PC-3 (cell line): ENCODE measurements at regions not wholly inside any gene's neighbourhood (a gene's known extent, or its start where the extent isn't known, plus 50 kb on each side); places are given as distances from the start of the nearest gene placed in this dataset.

ENCODE experiments used
- ATAC-seq: fragments of 200-7000 bp; cut with Tn5 transposase; 2 replicates; pipeline ENCODE4 v1.9.1; 2020; ENCODE audit warnings: mild to moderate bottlenecking, moderate library complexity
- BruUV-seq: library from RNA; stranded (reverse); fragments of 400-500 nt; replicated peaks from 2 replicates; lab custom pipeline; 2021; lab: Mats Ljungman, UMichigan
- CTCF ChIA-PET: fragments of 300-600 bp; sonication (Branson Sonifier 250); formaldehyde crosslinking; loops from one replicate; lab custom pipeline; 2022; ENCODE audit warnings: antibody characterized with exemption; lab: Charles Lee
- POLR2A ChIA-PET: fragments of 300-600 bp; sonication (Branson Sonifier 250); formaldehyde crosslinking; loops from one replicate; lab custom pipeline; 2022; ENCODE audit warnings: antibody characterized with exemption; ENCODE audit not compliant: unreplicated experiment; lab: Charles Lee
- DNase-seq: peaks from one replicate; pipeline ENCODE4 v3.0.0-alpha.2; 2015
- H2AFZ ChIP-seq: fragments of 300-600 bp; sonication (generic); 2 replicates; pipeline ENCODE4 v1.6.0; 2016; ENCODE audit warnings: antibody characterized with exemption, low read length
- H3F3A ChIP-seq: fragments of 300-600 bp; sonication (generic); one replicate; pipeline ENCODE4 v1.6.0; 2017; ENCODE audit warnings: antibody characterized with exemption, low read length, control low read depth, mild to moderate bottlenecking; ENCODE audit not compliant: unreplicated experiment
- H3K27ac ChIP-seq: fragments of 300-600 bp; sonication (generic); 2 replicates; pipeline ENCODE4 v1.5.1; 2016; ENCODE audit warnings: mild to moderate bottlenecking, low read length
- H3K27me3 ChIP-seq: fragments of 300-600 bp; sonication (generic); 2 replicates; pipeline ENCODE4 v1.6.1; 2016; ENCODE audit warnings: low read length, mixed read lengths
- H3K36me3 ChIP-seq: fragments of 300-600 bp; sonication (generic); 2 replicates; pipeline ENCODE4 v1.6.1; 2016; ENCODE audit warnings: low read depth, mixed run types, low read length, mixed read lengths
- H3K4me1 ChIP-seq: fragments of 300-600 bp; sonication (generic); 2 replicates; pipeline ENCODE4 v1.5.1; 2016; ENCODE audit warnings: low read length; ENCODE audit not compliant: insufficient read depth
- H3K4me2 ChIP-seq: fragments of 300-600 bp; sonication (generic); 2 replicates; pipeline ENCODE4 v1.6.0; 2016; ENCODE audit warnings: low read length
- H3K4me3 ChIP-seq: fragments of 300-600 bp; sonication (generic); 2 replicates; pipeline ENCODE4 v1.5.1; 2016; ENCODE audit warnings: mild to moderate bottlenecking, low read length, mixed read lengths
- H3K79me2 ChIP-seq: fragments of 300-600 bp; sonication (generic); 2 replicates; pipeline ENCODE4 v1.6.1; 2017; ENCODE audit warnings: low read length, mixed read lengths
- H3K9ac ChIP-seq: fragments of 300-600 bp; sonication (generic); 2 replicates; pipeline ENCODE4 v1.6.0; 2016; ENCODE audit warnings: mild to moderate bottlenecking, low read length
- H3K9me2 ChIP-seq: fragments of 300-600 bp; sonication (generic); replicated peaks from 2 replicates; pipeline ENCODE4 v1.6.1; 2016; ENCODE audit warnings: mixed run types, low read length, mixed read lengths
- H3K9me3 ChIP-seq: fragments of 300-600 bp; sonication (generic); 2 replicates; pipeline ENCODE4 v1.6.1; 2016; ENCODE audit warnings: low read length, mixed read lengths
- H4K20me1 ChIP-seq: fragments of 300-600 bp; sonication (generic); 2 replicates; pipeline ENCODE4 v1.6.1; 2016; ENCODE audit warnings: low read length, mixed read lengths
- EZH2 ChIP-seq: fragments of 300-600 bp; sonication (generic); IDR thresholded peaks from one replicate; pipeline ENCODE4 v1.6.1; 2017; ENCODE audit warnings: antibody characterized with exemption, mild to moderate bottlenecking, low read length; ENCODE audit not compliant: unreplicated experiment
- EZH2phosphoT487 ChIP-seq: fragments of 300-600 bp; sonication (generic); IDR thresholded peaks from 2 replicates; pipeline ENCODE4 v1.6.1; 2018; ENCODE audit warnings: mild to moderate bottlenecking, antibody characterized with exemption, low read length, borderline replicate concordance
- intact Hi-C: fragments of 100-400 bp; cut with micrococcal nuclease; formaldehyde crosslinking; loops from 2 replicates; pipeline ENCODE4 v1.9.0; 2023
- TF ChIP-seq, protein P1 (sequence below): fragments of 300-600 bp; sonication (generic); conservative IDR thresholded peaks from 2 replicates; pipeline ENCODE4 v1.5.1; 2017; ENCODE audit warnings: antibody characterized with exemption, low read depth, mild to moderate bottlenecking, low read length

DNA sequence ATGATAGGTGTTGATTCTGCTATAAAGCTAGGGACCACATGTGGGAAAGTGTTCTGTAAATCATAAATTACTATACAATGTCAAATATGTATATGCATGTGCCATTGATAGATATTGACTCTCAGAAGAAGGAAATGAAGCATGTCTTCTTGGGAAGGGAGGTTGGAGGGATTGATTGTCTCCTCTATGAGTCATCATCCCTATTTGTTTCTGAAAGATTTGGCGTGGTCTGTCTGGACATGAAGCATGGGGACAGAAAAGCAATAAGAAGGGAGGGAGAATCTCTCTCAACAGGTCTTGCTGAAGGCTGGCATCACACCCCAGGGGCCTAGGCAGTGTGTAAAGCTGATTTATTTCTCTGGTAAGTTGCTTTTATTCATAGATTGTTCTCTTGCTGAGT is 98.0 kb upstream of the KCNJ6 start:
- Histone ChIP-seq H3K9ac (no peak overlapping the region), H3K4me3 (no peak overlapping the region), H3K4me1 (no peaks in the 10 kb centered on the region), H3K27me3 (peaks cover 24% of the 10 kb centered on the region; the same call in 1 of the 2 replicates), H3F3A (no peaks in the 10 kb centered on the region), H3K9me3 (no peaks in the 10 kb centered on the region), H3K27ac (no peak overlapping the region), H3K79me2 (no peaks in the 10 kb centered on the region), H3K4me2 (no peak overlapping the region), H2AFZ (no peak overlapping the region), H4K20me1 (no peaks in the 10 kb centered on the region), H3K9me2 (no peaks in the 10 kb centered on the region), H3K36me3 (no peaks in the 10 kb centered on the region)
- no peak for ATAC-seq
- ChIA-PET CTCF (no interaction called here), POLR2A (no interaction called here)
- intact Hi-C loops: no loop called here
- no TSS peak for BruUV-seq
- DNase-seq: no peak
- TF ChIP-seq, protein P1, sequence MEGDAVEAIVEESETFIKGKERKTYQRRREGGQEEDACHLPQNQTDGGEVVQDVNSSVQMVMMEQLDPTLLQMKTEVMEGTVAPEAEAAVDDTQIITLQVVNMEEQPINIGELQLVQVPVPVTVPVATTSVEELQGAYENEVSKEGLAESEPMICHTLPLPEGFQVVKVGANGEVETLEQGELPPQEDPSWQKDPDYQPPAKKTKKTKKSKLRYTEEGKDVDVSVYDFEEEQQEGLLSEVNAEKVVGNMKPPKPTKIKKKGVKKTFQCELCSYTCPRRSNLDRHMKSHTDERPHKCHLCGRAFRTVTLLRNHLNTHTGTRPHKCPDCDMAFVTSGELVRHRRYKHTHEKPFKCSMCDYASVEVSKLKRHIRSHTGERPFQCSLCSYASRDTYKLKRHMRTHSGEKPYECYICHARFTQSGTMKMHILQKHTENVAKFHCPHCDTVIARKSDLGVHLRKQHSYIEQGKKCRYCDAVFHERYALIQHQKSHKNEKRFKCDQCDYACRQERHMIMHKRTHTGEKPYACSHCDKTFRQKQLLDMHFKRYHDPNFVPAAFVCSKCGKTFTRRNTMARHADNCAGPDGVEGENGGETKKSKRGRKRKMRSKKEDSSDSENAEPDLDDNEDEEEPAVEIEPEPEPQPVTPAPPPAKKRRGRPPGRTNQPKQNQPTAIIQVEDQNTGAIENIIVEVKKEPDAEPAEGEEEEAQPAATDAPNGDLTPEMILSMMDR: no peak
- TF ChIP-seq EZH2phosphoT487 (no peak), EZH2 (no peak)

DNA sequence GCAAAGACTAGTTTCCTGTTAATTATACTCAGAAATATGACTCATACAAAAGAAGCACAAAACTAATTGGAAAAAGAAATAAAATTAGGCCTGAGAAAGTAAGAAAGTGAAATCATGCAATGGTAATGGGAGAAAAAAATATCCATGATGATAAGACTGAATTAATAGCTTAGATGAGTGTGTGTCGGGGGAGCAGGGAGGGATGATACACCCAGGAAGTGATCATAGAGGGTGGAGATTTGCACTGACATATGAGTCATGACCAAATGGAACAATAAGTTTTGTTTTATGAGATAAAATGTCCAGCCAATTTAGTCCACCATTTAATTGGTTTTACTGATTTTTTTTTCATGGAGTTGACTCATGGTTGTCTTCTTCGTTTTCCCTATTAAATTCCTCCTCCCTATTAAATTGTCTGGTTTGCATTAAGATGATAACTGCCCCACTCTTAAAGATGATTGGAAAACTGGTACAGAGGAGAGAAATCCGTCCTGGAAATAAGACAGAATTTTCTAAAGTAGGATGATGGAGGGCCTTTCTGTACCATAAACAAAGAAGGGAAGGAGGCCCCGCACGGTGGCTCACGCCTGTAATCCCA is 111.7 kb upstream of the KCNJ6 start:
- H3K27ac ChIP-seq: peak overlapping the region; percentile 58
- H3K27me3 ChIP-seq: peaks cover 7% of the 10 kb centered on the region; the same call in 1 of the 2 replicates
- POLR2A ChIA-PET: no interaction called here
- intact Hi-C loops: no loop called here
- H3K4me3 ChIP-seq: no peak overlapping the region
- ATAC-seq (peak; percentile 43; the same call in 1 of the 2 replicates), DNase-seq (peak; percentile 76)
- H2AFZ ChIP-seq: no peak overlapping the region
- no peaks in the 10 kb centered on the region for H3K9me3 ChIP-seq
- H3K4me1 ChIP-seq: peaks cover 4% of the 10 kb centered on the region; the same call in 1 of the 2 replicates
- H3F3A ChIP-seq: no peaks in the 10 kb centered on the region
- H3K36me3 ChIP-seq: no peaks in the 10 kb centered on the region
- no peak overlapping the region for H3K9ac ChIP-seq
- BruUV-seq: no TSS peak
- TF ChIP-seq EZH2phosphoT487 (no peak), EZH2 (no peak)
- TF ChIP-seq, protein P1: no peak
- no peaks in the 10 kb centered on the region for H3K9me2 ChIP-seq
- no peaks in the 10 kb centered on the region for H3K79me2 ChIP-seq
- CTCF ChIA-PET: no interaction called here
- H3K4me2 ChIP-seq: peak overlapping the region; percentile 34; the same call in 1 of the 2 replicates
- no peaks in the 10 kb centered on the region for H4K20me1 ChIP-seq

DNA sequence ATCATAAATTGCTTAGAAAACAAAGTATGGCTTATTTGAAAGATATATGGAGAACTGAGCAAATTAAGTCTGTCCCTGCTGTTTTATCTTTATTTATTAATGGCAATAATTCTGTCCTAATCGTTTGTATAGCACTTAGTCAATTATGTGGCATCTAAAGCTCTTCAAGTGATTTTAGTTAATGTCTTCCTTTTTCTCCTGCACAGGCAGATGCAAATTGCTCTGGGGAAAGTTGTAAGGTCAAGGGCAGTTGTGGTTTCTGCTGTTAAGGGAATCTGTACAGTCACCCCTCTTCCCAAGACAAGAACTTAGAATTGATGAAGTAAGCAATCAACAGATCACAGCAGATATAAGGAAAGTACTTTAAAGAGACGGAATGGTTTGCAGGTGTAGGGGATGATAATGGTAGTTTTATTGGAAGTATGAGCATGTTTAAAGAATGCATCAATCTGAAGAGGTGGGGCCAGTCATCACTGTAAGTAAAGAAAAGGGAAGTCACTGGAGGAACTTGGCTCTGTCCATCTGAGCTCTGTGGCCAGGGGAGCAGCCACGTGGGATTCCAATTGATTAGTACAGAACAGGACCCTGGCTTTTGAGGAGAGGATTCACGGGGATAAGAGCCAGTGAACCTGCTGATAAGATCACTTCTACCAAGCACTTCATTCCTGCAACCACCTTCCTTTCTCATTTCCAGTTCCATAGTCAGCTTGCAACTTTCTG is 116.0 kb upstream of the KCNJ6 start:
- CTCF ChIA-PET: no interaction called here
- no peak overlapping the region for H3K27ac ChIP-seq
- H3K4me2 ChIP-seq: no peak overlapping the region
- no peak overlapping the region for H2AFZ ChIP-seq
- no peaks in the 10 kb centered on the region for H3K9me3 ChIP-seq
- H3K79me2 ChIP-seq: no peaks in the 10 kb centered on the region
- BruUV-seq: no TSS peak
- TF ChIP-seq EZH2phosphoT487 (no peak), EZH2 (no peak)
- TF ChIP-seq, protein P1: no peak
- POLR2A ChIA-PET: no interaction called here
- peaks cover 3% of the 10 kb centered on the region; the same call in 1 of the 2 replicates for H3K27me3 ChIP-seq
- intact Hi-C loops: no loop called here
- H3K4me1 ChIP-seq: peaks cover 4% of the 10 kb centered on the region; the same call in 1 of the 2 replicates
- DNase-seq (no peak), ATAC-seq (no peak)
- H3K9me2 ChIP-seq: no peaks in the 10 kb centered on the region
- no peaks in the 10 kb centered on the region for H4K20me1 ChIP-seq
- H3F3A ChIP-seq: no peaks in the 10 kb centered on the region
- no peak overlapping the region for H3K4me3 ChIP-seq
- H3K36me3 ChIP-seq: no peaks in the 10 kb centered on the region
- H3K9ac ChIP-seq: no peak overlapping the region
